ENCODE measurements at regions not wholly inside any gene's neighbourhood (a gene's known extent, or its start where the extent isn't known, plus 50 kb on each side); places are given as distances from the start of the nearest gene placed in this dataset.

- TF ChIP-seq CTCF (IDR thresholded peaks at IDR 0.05) = no peak
- TF ChIP-seq POLR2A (IDR thresholded peaks at IDR 0.05) = no peak
Measured at GRCh38 chr2:132038179-132038882, 123.4 kb downstream of the ANKRD30BL start.

All from right lobe of liver (tissue), 4 donors.